Spleen (tissue), 11 donors: ENCODE measurements at regions not wholly inside any gene's neighbourhood (a gene's known extent, or its start where the extent isn't known, plus 50 kb on each side); places are given as distances from the start of the nearest gene placed in this dataset.

Experiments
- DNase-seq: peaks from one replicate; pipeline ENCODE4 v3.0.0-alpha.2; 2020
- H3K27ac ChIP-seq, 8 donors: fragments of 200-600 bp; sonication (generic) in 7 of 8; 1 replicate in 4 of 8; 2 replicates in 4 of 8; pipeline versions ENCODE4 v1.5.0 to v1.8.0; 2016 to 2021; ENCODE audit warnings: inconsistent platforms in 4 of 8, mild to moderate bottlenecking in 4 of 8, moderate library complexity in 1 of 8
- H3K27me3 ChIP-seq, 7 donors: fragments of 200-600 bp; sonication (generic) in 6 of 7; replicated peaks in 1 of 7; 1 replicate in 4 of 7; 2 replicates in 3 of 7; pipeline versions ENCODE4 v1.5.0 to v1.8.0; 2016 to 2021; ENCODE audit warnings: inconsistent platforms in 3 of 7, mild to moderate bottlenecking in 1 of 7
- H3K36me3 ChIP-seq, 6 donors: fragments of 200-600 bp; sonication (generic) in 5 of 6; 1 replicate in 4 of 6; 2 replicates in 2 of 6; pipeline versions ENCODE4 v1.5.0 to v1.8.0; 2016 to 2021; ENCODE audit warnings: inconsistent platforms in 2 of 6
- H3K4me1 ChIP-seq, 6 donors: fragments of 200-600 bp; sonication (generic) in 5 of 6; 1 replicate in 3 of 6; 2 replicates in 3 of 6; pipeline versions ENCODE4 v1.5.0 to v1.8.0; 2016 to 2021; ENCODE audit warnings: inconsistent platforms in 3 of 6
- H3K4me3 ChIP-seq, 8 donors: fragments of 200-600 bp; sonication (generic) in 7 of 8; 1 replicate in 4 of 8; 2 replicates in 4 of 8; pipeline versions ENCODE4 v1.5.0 to v1.8.0; 2016 to 2021; ENCODE audit warnings: inconsistent platforms in 4 of 8, mild to moderate bottlenecking in 4 of 8, moderate library complexity in 2 of 8
- H3K9me3 ChIP-seq, 8 donors: fragments of 200-600 bp; sonication (generic) in 7 of 8; 1 replicate in 4 of 8; 2 replicates in 4 of 8; pipeline versions ENCODE4 v1.5.0 to v1.8.0; 2016 to 2021; ENCODE audit warnings: inconsistent platforms in 4 of 8
- CTCF ChIP-seq, 11 experiments: fragments of 200-600 bp in 7 of 11; fragments of 450-650 bp in 4 of 11; sonication (generic) in 4 of 11; IDR thresholded peaks in 8 of 11; conservative IDR thresholded peaks in 3 of 11; 1 replicate in 7 of 11; 2 replicates in 4 of 11; pipeline versions ENCODE4 v1.4.0 to v1.8.0; 2016 to 2021; ENCODE audit warnings: antibody characterized with exemption in 11 of 11, inconsistent platforms in 4 of 11, mild to moderate bottlenecking in 1 of 11
- POLR2A ChIP-seq, 3 donors: fragments of 450-650 bp; IDR thresholded peaks; one replicate each; pipeline ENCODE4 v1.5.1; 2017; ENCODE audit warnings: antibody characterized with exemption in 3 of 3, mild to moderate bottlenecking in 1 of 3
- POLR2AphosphoS5 ChIP-seq, 3 donors: sonication (generic); formaldehyde crosslinking; IDR thresholded peaks; one replicate each; pipeline ENCODE4 v1.5.1; 2017; ENCODE audit warnings: antibody characterized with exemption in 3 of 3
- WGBS, 5 donors: extraction: QIAGEN DNeasy Blood & Tissue Kit in 3 of 5; methylation state at CpG; one replicate each; pipeline versions ENCODE4 v1.1.5 to v1.1.7; 2013 to 2018; 5-methylcytosine and 5-hydroxymethylcytosine counted together
- intact Hi-C: fragments of 100-400 bp; cut with DNase I; formaldehyde crosslinking; loops from one replicate; pipeline ENCODE4 v1.15.0; 2023; ENCODE audit warnings: low total_unique reads
- donor health status: healthy with polysubstance abuse.
- donor health status: DM: no; HTN: no; CAD: no; lungs with moderate emphysema.
- donor health status: DM: no; HTN: no; CAD: no.
- donor health status: Bipolar disorder and iron deficiency.
- donor health status: healthy.
- donor health status: DM: no; HTN: no; CAD: no.
- donor health status: DM: yes; HTN: yes; CAD: no.

GRCh38 chr6:85353012-85353411 lies 96.9 kb upstream of the NT5E start:
- DNase-seq: no peak
- H3K36me3 ChIP-seq: no peaks in the 10 kb centered on the region
- 92 to 96% (median 94%) methylated on average over 3 of the region's 3 CpGs for WGBS, 5 donors
- intact Hi-C loops: no loop called here
- H3K9me3 ChIP-seq: no peaks in the 10 kb centered on the region
- H3K27me3 ChIP-seq: no peaks in the 10 kb centered on the region
- H3K27ac ChIP-seq: no peak overlapping the region
- TF ChIP-seq POLR2A (IDR thresholded peaks at IDR 0.05) (no peak), CTCF (IDR thresholded peaks at IDR 0.05 in 8 of 11, conservative IDR thresholded peaks at IDR 0.05 in 3 of 11) (no peak), POLR2AphosphoS5 (IDR thresholded peaks at IDR 0.05) (no peak)
- no peaks in the 10 kb centered on the region for H3K4me1 ChIP-seq
- H3K4me3 ChIP-seq: no peak overlapping the region

GRCh38 chr6:85348643-85349042 lies 101.2 kb upstream of the NT5E start:
- no peak for TF ChIP-seq CTCF (IDR thresholded peaks at IDR 0.05 in 8 of 11, conservative IDR thresholded peaks at IDR 0.05 in 3 of 11)
- TF ChIP-seq POLR2A (IDR thresholded peaks at IDR 0.05): no peak
- TF ChIP-seq POLR2AphosphoS5 (IDR thresholded peaks at IDR 0.05): no peak
- Histone ChIP-seq H3K27me3 (no peaks in the 10 kb centered on the region), H3K4me1 (no peaks in the 10 kb centered on the region), H3K27ac (no peak overlapping the region), H3K4me3 (no peak overlapping the region), H3K9me3 (no peaks in the 10 kb centered on the region), H3K36me3 (no peaks in the 10 kb centered on the region)
- intact Hi-C loops: no loop called here
- DNase-seq: no peak
- 81 to 94% (median 88%) methylated on average over 5 of the region's 5 CpGs for WGBS, 5 donors

GRCh38 chr6:85347812-85348211 lies 102.1 kb upstream of the NT5E start:
- no peak for TF ChIP-seq CTCF (IDR thresholded peaks at IDR 0.05 in 8 of 11, conservative IDR thresholded peaks at IDR 0.05 in 3 of 11)
- TF ChIP-seq POLR2A (IDR thresholded peaks at IDR 0.05): no peak
- TF ChIP-seq POLR2AphosphoS5 (IDR thresholded peaks at IDR 0.05): no peak
- intact Hi-C loops: no loop called here

DNA sequence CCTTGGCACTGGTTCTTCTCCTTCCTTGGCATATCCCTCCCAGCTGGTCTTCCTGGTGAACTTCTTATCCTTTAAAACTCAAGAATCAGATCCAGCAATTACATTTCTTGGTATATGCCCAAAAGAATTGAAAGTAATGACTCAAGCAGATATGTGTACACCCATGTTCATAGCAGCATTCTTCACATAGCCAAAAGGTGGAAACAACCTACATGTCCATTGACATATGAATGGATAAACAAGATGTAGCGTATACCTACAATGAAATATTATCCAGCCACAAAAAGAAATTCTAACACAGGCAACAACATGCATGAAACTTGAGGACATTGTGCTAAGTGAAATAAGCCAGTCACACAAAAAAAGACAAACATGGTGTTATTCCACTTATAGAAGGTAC lies 103.7 kb upstream of the NT5E start:
- no peaks in the 10 kb centered on the region for H3K27me3 ChIP-seq
- H3K36me3 ChIP-seq: no peaks in the 10 kb centered on the region
- WGBS, 5 donors: 83 to 98% (median 95%) methylated on average over 1 of the region's 1 CpG
- TF ChIP-seq POLR2AphosphoS5 (IDR thresholded peaks at IDR 0.05) (no peak), CTCF (IDR thresholded peaks at IDR 0.05 in 8 of 11, conservative IDR thresholded peaks at IDR 0.05 in 3 of 11) (no peak), POLR2A (IDR thresholded peaks at IDR 0.05) (no peak)
- H3K4me1 ChIP-seq: no peaks in the 10 kb centered on the region
- no peak for DNase-seq
- H3K4me3 ChIP-seq: no peak overlapping the region
- H3K27ac ChIP-seq: no peak overlapping the region
- intact Hi-C loops: no loop called here
- no peaks in the 10 kb centered on the region for H3K9me3 ChIP-seq

More at GRCh38 chr6:85347812-85348211, 102.1 kb upstream of the NT5E start:
- Histone ChIP-seq H3K27ac (no peak overlapping the region), H3K27me3 (no peaks in the 10 kb centered on the region), H3K4me3 (no peak overlapping the region), H3K36me3 (no peaks in the 10 kb centered on the region), H3K4me1 (no peaks in the 10 kb centered on the region), H3K9me3 (no peaks in the 10 kb centered on the region)
- 73 to 88% (median 83%) methylated on average over 1 of the region's 1 CpG for WGBS, 5 donors
- DNase-seq: no peak
